Anterior cingulate cortex (tissue), 58 donors: ENCODE measurements at regions not wholly inside any gene's neighbourhood (a gene's known extent, or its start where the extent isn't known, plus 50 kb on each side); places are given as distances from the start of the nearest gene placed in this dataset.

Experiments used
- DNase-seq, 58 donors: peaks; one replicate each; lab custom pipeline; 2025; lab: John Stamatoyannopoulos, UW

GRCh38 chr12:14249368-14249767 is 116.1 kb upstream of the ATF7IP start:
- peak in 8 of 58 donors; percentile 5 to 56 (median 14) for DNase-seq

GRCh38 chr12:14252697-14253096 is 112.8 kb upstream of the ATF7IP start:
- DNase-seq: no peak

- no peak for DNase-seq
Observed at GRCh38 chr12:14253496-14253895, 112.0 kb upstream of the ATF7IP start.

- DNase-seq: no peak
Observed at GRCh38 chr12:14254781-14255180, 110.7 kb upstream of the ATF7IP start.

GRCh38 chr12:14256121-14256520 is 109.4 kb upstream of the ATF7IP start:
- DNase-seq: no peak

GRCh38 chr12:14256555-14257169 is 108.8 kb upstream of the ATF7IP start:
- DNase-seq: peak in 41 of 58 donors; percentile 4 to 63 (median 25)

- DNase-seq: no peak
Observed at GRCh38 chr12:14257303-14257733, 108.2 kb upstream of the ATF7IP start.

- peak; percentile 24 to 94 (median 82) for DNase-seq
Observed at GRCh38 chr12:14257734-14258574, 107.5 kb upstream of the ATF7IP start.

- peak in 2 of 58 donors; percentile 7 to 47 for DNase-seq
Observed at GRCh38 chr12:14258575-14258940, 106.9 kb upstream of the ATF7IP start.

- DNase-seq: no peak
Observed at GRCh38 chr12:14259481-14260010, 105.9 kb upstream of the ATF7IP start.

GRCh38 chr12:14260011-14260993 is 105.2 kb upstream of the ATF7IP start:
- peak; percentile 11 to 84 (median 70) for DNase-seq

- DNase-seq: no peak
Observed at GRCh38 chr12:14261096-14261495, 104.4 kb upstream of the ATF7IP start.

- DNase-seq: no peak
Observed at GRCh38 chr12:14261861-14262260, 103.6 kb upstream of the ATF7IP start.

- no peak for DNase-seq
Observed at GRCh38 chr12:14262771-14263511, 102.5 kb upstream of the ATF7IP start.

GRCh38 chr12:14263742-14264141 is 101.7 kb upstream of the ATF7IP start:
- DNase-seq: no peak

GRCh38 chr12:14264316-14264715 is 101.2 kb upstream of the ATF7IP start:
- no peak for DNase-seq

GRCh38 chr12:14264778-14265177 is 100.7 kb upstream of the ATF7IP start:
- DNase-seq: no peak

GRCh38 chr12:14268120-14268515 is 97.4 kb upstream of the ATF7IP start:
- DNase-seq: no peak

- DNase-seq: no peak
Observed at GRCh38 chr12:14270392-14270791, 95.1 kb upstream of the ATF7IP start.
